Ectodermal cell (in vitro differentiated cells): ENCODE measurements at regions not wholly inside any gene's neighbourhood (a gene's known extent, or its start where the extent isn't known, plus 50 kb on each side); places are given as distances from the start of the nearest gene placed in this dataset.

ENCODE experiments used
- H3K27ac ChIP-seq: 2 replicates; pipeline ENCODE4 v1.7.0; 2013; ENCODE audit warnings: mild to moderate bottlenecking, low read depth, low read length; ENCODE audit not compliant: insufficient read depth, poor library complexity, severe bottlenecking
- H3K27me3 ChIP-seq: 2 replicates; pipeline ENCODE4 v1.7.0; 2013; ENCODE audit warnings: mild to moderate bottlenecking, low read length; ENCODE audit not compliant: insufficient read depth, control insufficient read depth, poor library complexity, severe bottlenecking
- H3K36me3 ChIP-seq: one replicate; pipeline ENCODE4 v1.7.0; 2013; ENCODE audit warnings: low read length; ENCODE audit not compliant: control insufficient read depth, insufficient read depth
- H3K4me1 ChIP-seq: one replicate; pipeline ENCODE4 v1.7.0; 2013; ENCODE audit warnings: low read length; ENCODE audit not compliant: control insufficient read depth, insufficient read depth
- H3K4me3 ChIP-seq: 2 replicates; pipeline ENCODE4 v1.7.0; 2013; ENCODE audit warnings: low read depth, low read length, control low read depth; ENCODE audit not compliant: insufficient read depth
- H3K9me3 ChIP-seq: 2 replicates; pipeline ENCODE4 v1.7.0; 2013; ENCODE audit warnings: mild to moderate bottlenecking, low read length, moderate library complexity; ENCODE audit not compliant: control insufficient read depth
- WGBS, 2 experiments: methylation state at CpG; one replicate each; pipeline ENCODE4 v1.1.7; 2013; ENCODE audit warnings: missing lambda C conversion rate in 2 of 2; 5-methylcytosine and 5-hydroxymethylcytosine counted together

GRCh38 chr5:2194236-2194555, 311.5 kb upstream of the IRX4 start:
- peaks cover 8% of the 10 kb centered on the region for H3K4me1 ChIP-seq
- no peaks in the 10 kb centered on the region for H3K9me3 ChIP-seq
- no peak overlapping the region for H3K27ac ChIP-seq
- no peak overlapping the region for H3K4me3 ChIP-seq
- no peaks in the 10 kb centered on the region for H3K36me3 ChIP-seq
- WGBS, 2 experiments: 95% methylated on average over 6 of the region's 6 CpGs
- no peaks in the 10 kb centered on the region for H3K27me3 ChIP-seq

DNA sequence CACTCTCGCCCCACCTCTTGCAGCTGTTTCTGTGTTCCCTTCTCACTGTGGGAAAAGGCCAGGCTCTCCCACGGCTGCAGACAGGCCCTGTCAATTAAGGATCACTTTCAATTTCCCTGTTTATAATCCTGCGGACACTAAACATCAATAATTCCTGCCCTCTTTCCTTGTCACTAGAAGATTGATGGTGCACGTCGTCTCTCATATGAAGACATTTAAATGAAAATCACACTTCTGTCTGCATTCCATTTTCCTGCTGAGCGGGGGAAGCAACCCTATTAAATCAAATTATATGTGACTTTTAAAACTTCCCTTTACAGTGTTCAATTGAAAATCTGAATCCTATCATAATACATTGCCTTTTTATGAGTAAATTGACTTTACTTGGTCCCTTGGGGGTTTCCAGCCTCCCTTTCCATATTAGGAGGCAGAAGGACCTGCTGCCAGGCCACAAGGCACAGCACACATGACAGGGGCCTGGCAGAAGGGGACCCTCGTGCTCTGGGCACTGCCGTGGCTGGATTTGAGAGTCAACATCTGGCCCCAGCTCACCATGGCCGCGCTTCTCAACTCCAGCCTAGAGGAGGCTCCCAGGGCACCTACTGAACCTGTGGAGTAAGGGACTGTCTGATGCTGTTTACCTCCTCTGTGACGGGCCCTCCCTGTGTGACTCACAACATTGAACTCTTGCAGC, 311.0 kb upstream of the IRX4 start:
- H3K27me3 ChIP-seq: no peaks in the 10 kb centered on the region
- H3K4me3 ChIP-seq: no peak overlapping the region
- peaks cover 8% of the 10 kb centered on the region for H3K4me1 ChIP-seq
- H3K36me3 ChIP-seq: no peaks in the 10 kb centered on the region
- 91 to 93% methylated on average over 11 of the region's 11 CpGs for WGBS, 2 experiments
- H3K9me3 ChIP-seq: no peaks in the 10 kb centered on the region
- H3K27ac ChIP-seq: no peak overlapping the region

DNA sequence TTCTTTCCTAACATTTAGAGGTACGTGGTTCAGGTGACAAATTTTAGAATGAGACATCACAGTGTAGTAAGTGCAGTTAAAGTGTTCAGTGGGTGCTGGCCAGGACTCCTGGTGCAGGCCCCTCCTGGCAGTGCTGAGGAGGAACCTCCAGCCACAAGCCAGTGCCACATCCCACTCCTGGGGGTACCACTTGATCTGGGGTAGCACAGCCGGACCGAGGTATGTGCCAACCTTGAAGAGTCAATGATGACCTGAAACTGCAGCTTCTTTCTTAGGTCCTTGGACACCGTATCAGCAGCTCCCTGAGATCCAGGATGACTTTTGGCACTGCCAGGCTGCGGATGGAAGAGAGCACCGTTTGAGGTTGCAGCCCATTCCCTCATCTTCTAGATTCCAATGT, 310.4 kb upstream of the IRX4 start:
- Histone ChIP-seq H3K27me3 (no peaks in the 10 kb centered on the region), H3K9me3 (no peaks in the 10 kb centered on the region), H3K4me3 (no peak overlapping the region), H3K4me1 (peaks cover 8% of the 10 kb centered on the region), H3K27ac (no peak overlapping the region), H3K36me3 (no peaks in the 10 kb centered on the region)
- WGBS, 2 experiments: 91 to 93% methylated on average over 6 of the region's 6 CpGs

DNA sequence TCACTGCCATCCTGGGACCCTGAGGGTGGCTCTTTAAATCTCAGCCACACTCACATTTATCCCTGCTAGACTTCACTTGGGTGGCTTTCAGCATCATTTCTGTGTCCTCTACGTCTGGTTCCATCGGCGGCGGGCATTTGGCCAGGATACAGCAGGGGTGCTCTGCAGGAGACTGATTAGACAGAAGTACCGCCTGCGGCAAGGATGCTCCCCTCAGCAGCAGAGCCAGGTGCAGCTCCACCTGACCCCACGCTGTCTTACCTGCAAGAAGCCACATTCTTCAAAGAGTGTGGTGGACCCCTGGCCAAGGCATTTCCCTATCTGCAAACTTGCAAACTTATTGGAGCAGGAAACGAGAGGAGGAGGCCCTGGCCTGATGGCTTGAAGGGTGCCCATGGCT, 309.8 kb upstream of the IRX4 start:
- Histone ChIP-seq H3K27me3 (no peaks in the 10 kb centered on the region), H3K4me1 (peaks cover 6% of the 10 kb centered on the region), H3K27ac (no peak overlapping the region), H3K36me3 (no peaks in the 10 kb centered on the region), H3K9me3 (no peaks in the 10 kb centered on the region), H3K4me3 (no peak overlapping the region)
- WGBS, 2 experiments: 90 to 91% methylated on average over 8 of the region's 8 CpGs

GRCh38 chr5:2191972-2192371, 309.2 kb upstream of the IRX4 start:
- Histone ChIP-seq H3K4me1 (peaks cover 1% of the 10 kb centered on the region), H3K36me3 (no peaks in the 10 kb centered on the region), H3K4me3 (no peak overlapping the region), H3K27me3 (no peaks in the 10 kb centered on the region), H3K27ac (no peak overlapping the region), H3K9me3 (no peaks in the 10 kb centered on the region)
- WGBS, 2 experiments: 89 to 91% methylated on average over 6 of the region's 6 CpGs

GRCh38 chr5:2190549-2190948, 307.8 kb upstream of the IRX4 start:
- no peaks in the 10 kb centered on the region for H3K27me3 ChIP-seq
- H3K4me1 ChIP-seq: no peaks in the 10 kb centered on the region
- H3K36me3 ChIP-seq: no peaks in the 10 kb centered on the region
- H3K4me3 ChIP-seq: no peak overlapping the region
- 92% methylated on average over 9 of the region's 9 CpGs for WGBS, 2 experiments
- no peaks in the 10 kb centered on the region for H3K9me3 ChIP-seq
- H3K27ac ChIP-seq: no peak overlapping the region

- 96% methylated on average over 4 of the region's 4 CpGs for WGBS, 2 experiments
- Histone ChIP-seq H3K27me3 (no peaks in the 10 kb centered on the region), H3K4me1 (no peaks in the 10 kb centered on the region)
Measured at GRCh38 chr5:2188661-2189060, 305.9 kb upstream of the IRX4 start.

GRCh38 chr5:2188137-2188536, 305.4 kb upstream of the IRX4 start:
- no peaks in the 10 kb centered on the region for H3K27me3 ChIP-seq
- H3K9me3 ChIP-seq: no peaks in the 10 kb centered on the region
- no peak overlapping the region for H3K27ac ChIP-seq
- H3K36me3 ChIP-seq: no peaks in the 10 kb centered on the region
- WGBS, 2 experiments: 89 to 93% methylated on average over 7 of the region's 7 CpGs
- H3K4me3 ChIP-seq: no peak overlapping the region
- no peaks in the 10 kb centered on the region for H3K4me1 ChIP-seq

More at GRCh38 chr5:2188661-2189060, 305.9 kb upstream of the IRX4 start:
- Histone ChIP-seq H3K9me3 (no peaks in the 10 kb centered on the region), H3K36me3 (no peaks in the 10 kb centered on the region), H3K4me3 (no peak overlapping the region), H3K27ac (no peak overlapping the region)

DNA sequence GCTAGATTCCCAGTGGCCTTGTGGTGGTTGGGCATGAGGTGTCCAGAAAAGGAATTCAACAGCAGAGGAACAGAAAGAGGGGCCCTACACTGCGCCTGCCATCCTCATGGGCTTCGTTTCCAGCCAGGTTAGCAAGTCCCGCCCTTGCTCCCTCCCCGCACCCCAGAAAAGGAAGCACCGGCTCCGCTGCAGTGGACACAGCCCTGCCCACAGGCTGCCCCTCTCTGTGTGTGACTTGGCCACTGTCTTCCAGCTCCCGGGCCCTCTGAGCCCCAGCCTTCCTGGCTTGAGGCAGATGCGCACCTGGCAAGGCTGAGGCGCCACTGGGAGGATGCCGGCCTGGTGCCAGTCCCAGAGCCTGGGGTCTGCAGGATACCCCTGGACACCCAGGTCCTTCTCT, 305.0 kb upstream of the IRX4 start:
- Histone ChIP-seq H3K9me3 (no peaks in the 10 kb centered on the region), H3K36me3 (no peaks in the 10 kb centered on the region), H3K4me3 (no peak overlapping the region), H3K27ac (no peak overlapping the region), H3K4me1 (no peaks in the 10 kb centered on the region), H3K27me3 (no peaks in the 10 kb centered on the region)
- WGBS, 2 experiments: 93 to 94% methylated on average over 10 of the region's 10 CpGs

DNA sequence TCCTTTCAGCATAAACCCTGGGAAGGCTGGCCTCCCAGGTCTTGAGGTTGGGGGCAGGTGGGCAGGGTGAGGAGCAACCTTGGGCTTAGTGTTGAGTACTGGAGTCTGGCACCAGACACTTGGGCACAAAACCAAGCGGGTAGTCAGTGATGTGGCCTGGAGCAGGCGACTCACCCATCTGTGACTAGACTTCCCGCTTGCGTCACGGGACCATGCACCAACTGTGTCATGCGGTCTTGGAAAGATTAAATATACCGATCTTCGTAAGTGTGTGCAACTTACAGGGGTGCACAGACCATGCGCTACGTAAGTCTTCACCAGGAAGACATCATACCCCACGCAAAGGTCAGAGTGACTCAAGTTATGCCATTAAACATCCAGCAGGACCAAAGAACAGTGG, 304.4 kb upstream of the IRX4 start:
- Histone ChIP-seq H3K27ac (no peak overlapping the region), H3K27me3 (no peaks in the 10 kb centered on the region), H3K4me1 (no peaks in the 10 kb centered on the region), H3K36me3 (no peaks in the 10 kb centered on the region), H3K9me3 (no peaks in the 10 kb centered on the region), H3K4me3 (no peak overlapping the region)
- 93 to 97% methylated on average over 11 of the region's 11 CpGs for WGBS, 2 experiments
